IPS DF 4.7 (cell line): ENCODE measurements at regions not wholly inside any gene's neighbourhood (a gene's known extent, or its start where the extent isn't known, plus 50 kb on each side); places are given as distances from the start of the nearest gene placed in this dataset.
"Not testable (repeated sequence)": the region's sequence is repeated elsewhere in the genome, so short reads cannot be mapped to it uniquely, and the experiment has no call there.

Experiments used
- DNase-seq: peaks from one replicate; pipeline ENCODE4 v3.0.0-alpha.2; 2013; ENCODE audit warnings: low spot score; ENCODE audit errors: extremely low read depth

- no peak for DNase-seq
Observed at GRCh38 chr3:13139471-13140065, 66.3 kb upstream of the IQSEC1 start.

- no peak for DNase-seq
Observed at GRCh38 chr3:13138833-13139145, 65.6 kb upstream of the IQSEC1 start.

GRCh38 chr3:13137941-13138832 is 65.0 kb upstream of the IQSEC1 start:
- no peak for DNase-seq

GRCh38 chr3:13136848-13137247 is 63.6 kb upstream of the IQSEC1 start:
- not testable (repeated sequence) for DNase-seq

- DNase-seq = no peak
Observed at GRCh38 chr3:13136426-13136825, 63.2 kb upstream of the IQSEC1 start.

GRCh38 chr3:13135811-13136321 is 62.6 kb upstream of the IQSEC1 start:
- no peak for DNase-seq

- DNase-seq = no peak
Observed at GRCh38 chr3:13135251-13135810, 62.1 kb upstream of the IQSEC1 start.

GRCh38 chr3:13134879-13135206 is 61.6 kb upstream of the IQSEC1 start:
- no peak for DNase-seq

GRCh38 chr3:13134166-13134878 is 61.1 kb upstream of the IQSEC1 start:
- no peak for DNase-seq

GRCh38 chr3:13133471-13133981 is 60.3 kb upstream of the IQSEC1 start:
- no peak for DNase-seq

- no peak for DNase-seq
Observed at GRCh38 chr3:13132731-13133410, 59.6 kb upstream of the IQSEC1 start.

GRCh38 chr3:13132281-13132680 is 59.1 kb upstream of the IQSEC1 start:
- no peak for DNase-seq

GRCh38 chr3:13130464-13131193 is 57.4 kb upstream of the IQSEC1 start:
- DNase-seq = no peak

GRCh38 chr3:13125092-13126015 is 52.1 kb upstream of the IQSEC1 start:
- no peak for DNase-seq

- no peak for DNase-seq
Observed at GRCh38 chr3:13124631-13125030, 51.4 kb upstream of the IQSEC1 start.

- no peak for DNase-seq
Observed at GRCh38 chr3:13123765-13124164, 50.5 kb upstream of the IQSEC1 start.

- no peak for DNase-seq
Observed at GRCh38 chr3:13123013-13123654, 49.9 kb upstream of the IQSEC1 start.
